Lower leg skin (tissue), 3 donors: ENCODE measurements at regions not wholly inside any gene's neighbourhood (a gene's known extent, or its start where the extent isn't known, plus 50 kb on each side); places are given as distances from the start of the nearest gene placed in this dataset.

Experiments
- POLR2A ChIP-seq, 2 donors: fragments of 450-650 bp; IDR thresholded peaks; one replicate each; pipeline ENCODE4 v1.6.1; 2016 to 2017; ENCODE audit warnings: antibody characterized with exemption in 2 of 2, mild to moderate bottlenecking in 1 of 2, moderate library complexity in 1 of 2
- TF ChIP-seq, protein P1 (sequence below), 3 donors: fragments of 450-650 bp; IDR thresholded peaks; one replicate each; pipeline ENCODE4 v1.5.1; 2016; ENCODE audit warnings: antibody characterized with exemption in 3 of 3, mild to moderate bottlenecking in 3 of 3, moderate library complexity in 2 of 3

DNA sequence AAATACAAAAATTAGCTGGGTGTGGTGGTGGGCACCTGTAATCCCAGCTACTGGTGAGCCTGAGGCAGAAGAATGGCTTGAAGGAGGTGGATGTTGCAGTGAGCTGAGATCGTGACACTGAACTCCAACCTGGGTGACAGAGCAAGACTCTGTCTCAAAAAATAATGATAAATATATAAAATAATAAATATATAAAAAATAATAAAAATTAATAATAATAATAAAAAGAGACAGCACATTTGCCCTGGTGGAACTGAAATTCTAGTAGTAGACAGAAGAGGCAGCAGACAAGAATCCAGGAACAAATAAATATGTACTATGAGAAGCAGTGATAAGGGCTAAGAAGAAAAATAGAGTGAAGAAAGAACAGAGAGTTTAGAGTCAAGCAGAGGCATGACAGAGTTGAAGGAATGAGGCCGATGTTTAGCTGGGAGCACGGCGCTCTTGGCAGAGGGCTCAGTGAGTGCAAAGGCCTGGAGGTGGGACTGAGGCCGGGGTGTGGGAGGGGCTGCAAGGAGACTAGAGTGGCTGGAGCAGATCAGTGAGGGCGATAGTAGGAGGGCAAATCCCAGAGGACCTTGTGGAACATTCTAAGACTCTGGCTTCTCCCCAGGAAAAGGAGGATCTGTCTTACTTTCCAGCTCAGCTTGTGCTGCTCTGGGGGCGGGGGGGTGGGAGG is 410.3 kb downstream of the MN1 start:
- TF ChIP-seq, protein P1, sequence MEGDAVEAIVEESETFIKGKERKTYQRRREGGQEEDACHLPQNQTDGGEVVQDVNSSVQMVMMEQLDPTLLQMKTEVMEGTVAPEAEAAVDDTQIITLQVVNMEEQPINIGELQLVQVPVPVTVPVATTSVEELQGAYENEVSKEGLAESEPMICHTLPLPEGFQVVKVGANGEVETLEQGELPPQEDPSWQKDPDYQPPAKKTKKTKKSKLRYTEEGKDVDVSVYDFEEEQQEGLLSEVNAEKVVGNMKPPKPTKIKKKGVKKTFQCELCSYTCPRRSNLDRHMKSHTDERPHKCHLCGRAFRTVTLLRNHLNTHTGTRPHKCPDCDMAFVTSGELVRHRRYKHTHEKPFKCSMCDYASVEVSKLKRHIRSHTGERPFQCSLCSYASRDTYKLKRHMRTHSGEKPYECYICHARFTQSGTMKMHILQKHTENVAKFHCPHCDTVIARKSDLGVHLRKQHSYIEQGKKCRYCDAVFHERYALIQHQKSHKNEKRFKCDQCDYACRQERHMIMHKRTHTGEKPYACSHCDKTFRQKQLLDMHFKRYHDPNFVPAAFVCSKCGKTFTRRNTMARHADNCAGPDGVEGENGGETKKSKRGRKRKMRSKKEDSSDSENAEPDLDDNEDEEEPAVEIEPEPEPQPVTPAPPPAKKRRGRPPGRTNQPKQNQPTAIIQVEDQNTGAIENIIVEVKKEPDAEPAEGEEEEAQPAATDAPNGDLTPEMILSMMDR (IDR thresholded peaks at IDR 0.05), result no peak
- no peak for TF ChIP-seq POLR2A (IDR thresholded peaks at IDR 0.05)
